Hematopoietic multipotent progenitor cell (in vitro differentiated cells): ENCODE measurements at regions not wholly inside any gene's neighbourhood (a gene's known extent, or its start where the extent isn't known, plus 50 kb on each side); places are given as distances from the start of the nearest gene placed in this dataset.
"Not testable (repeated sequence)": the region's sequence is repeated elsewhere in the genome, so short reads cannot be mapped to it uniquely, and the experiment has no call there.

Experiments used
- DNase-seq, 3 donors: peaks; one replicate each; pipeline ENCODE4 v3.0.0-alpha.2; 2011 to 2015; ENCODE audit warnings: low read depth in 2 of 3, low spot score in 2 of 3

DNA sequence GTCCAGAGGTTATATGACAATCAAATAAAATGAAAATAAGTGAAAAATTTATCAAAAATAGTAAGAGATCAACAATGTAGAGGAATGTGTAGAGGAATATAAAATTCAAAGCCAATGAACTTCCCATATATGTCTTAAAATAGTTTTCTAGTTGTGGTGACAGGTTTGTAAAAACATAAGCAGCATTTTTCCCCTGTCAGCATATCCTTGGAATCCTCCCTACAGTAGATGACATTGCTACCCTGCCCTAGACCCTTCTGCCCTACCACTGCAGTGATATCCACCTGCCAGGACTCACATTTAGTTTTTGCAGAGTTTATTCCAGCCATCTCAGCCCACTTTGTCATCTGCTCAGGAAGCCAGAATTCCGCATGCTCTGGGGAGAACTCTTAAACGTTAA, 842.0 kb downstream of the RPS29 start:
- no peak for DNase-seq

DNA sequence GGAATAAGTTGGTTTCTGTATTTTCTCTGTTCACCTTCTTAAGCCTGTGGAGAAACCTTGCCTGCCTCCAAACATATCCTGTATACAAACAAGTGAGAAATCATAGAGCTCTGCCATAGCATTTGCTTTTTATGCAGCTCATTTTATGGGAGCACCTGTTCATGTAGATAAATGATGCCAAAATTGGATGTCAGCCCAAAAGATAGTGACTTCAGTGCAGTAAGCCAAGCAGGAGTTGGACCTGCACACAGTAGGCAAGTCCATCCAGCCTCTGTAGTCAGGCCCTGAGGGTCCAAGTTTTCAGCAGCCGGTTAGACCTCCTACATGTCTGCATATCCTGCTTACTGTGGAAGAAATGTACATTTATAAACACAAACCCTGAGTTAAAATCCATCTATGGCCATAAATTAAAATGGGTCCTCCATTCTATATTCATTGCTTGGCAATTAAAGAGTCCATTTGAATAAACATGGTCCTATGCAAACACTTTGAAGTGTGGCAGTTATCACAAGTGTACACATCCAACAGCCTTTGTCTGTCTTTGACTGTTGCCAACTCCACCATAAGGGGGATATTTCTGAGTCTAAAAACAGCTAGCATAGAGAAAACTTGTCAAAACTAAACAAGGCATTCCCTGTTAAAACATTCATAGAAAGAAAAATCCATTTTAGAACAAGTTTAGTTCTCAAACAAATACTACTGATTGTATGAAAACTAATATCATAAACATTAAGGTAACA, 847.8 kb downstream of the RPS29 start:
- no peak for DNase-seq

DNA sequence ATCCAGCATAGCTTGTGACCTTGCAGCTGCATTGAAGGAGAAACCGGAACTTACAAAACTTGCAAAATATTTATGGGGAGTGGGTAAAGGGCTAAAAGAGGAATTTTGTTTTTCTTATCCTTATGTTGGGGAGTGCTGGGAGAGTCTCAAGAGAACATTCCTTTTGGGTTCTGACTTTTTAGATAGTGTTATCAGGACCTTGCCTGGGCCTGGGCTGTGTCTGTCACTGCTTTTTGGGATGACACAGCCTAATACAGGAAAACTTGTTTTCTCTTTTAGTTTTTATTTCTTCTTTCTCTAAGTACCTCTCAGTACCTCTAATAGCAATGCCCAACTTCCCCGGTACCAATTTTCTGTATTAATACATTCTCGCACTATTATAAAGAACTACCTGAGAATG, 850.6 kb downstream of the RPS29 start:
- no peak for DNase-seq

DNA sequence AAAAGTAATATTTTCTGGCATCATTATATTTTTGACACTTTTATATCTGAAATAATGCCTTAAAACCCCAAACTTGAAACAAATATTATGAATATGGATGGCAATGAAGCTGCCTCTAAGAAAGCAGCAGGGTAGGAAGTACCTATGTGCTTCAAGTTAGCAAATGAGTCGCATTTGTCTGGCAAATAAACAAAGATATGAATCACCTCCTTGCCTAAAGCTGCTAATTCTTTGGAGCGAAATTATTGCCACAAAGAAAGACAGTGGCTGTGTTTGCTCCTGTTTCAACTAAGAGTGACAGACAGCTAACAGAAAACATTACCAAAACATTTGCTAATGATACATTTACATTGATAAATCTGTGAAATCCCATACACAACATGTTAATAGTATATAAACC, 854.9 kb downstream of the RPS29 start:
- no peak for DNase-seq

DNA sequence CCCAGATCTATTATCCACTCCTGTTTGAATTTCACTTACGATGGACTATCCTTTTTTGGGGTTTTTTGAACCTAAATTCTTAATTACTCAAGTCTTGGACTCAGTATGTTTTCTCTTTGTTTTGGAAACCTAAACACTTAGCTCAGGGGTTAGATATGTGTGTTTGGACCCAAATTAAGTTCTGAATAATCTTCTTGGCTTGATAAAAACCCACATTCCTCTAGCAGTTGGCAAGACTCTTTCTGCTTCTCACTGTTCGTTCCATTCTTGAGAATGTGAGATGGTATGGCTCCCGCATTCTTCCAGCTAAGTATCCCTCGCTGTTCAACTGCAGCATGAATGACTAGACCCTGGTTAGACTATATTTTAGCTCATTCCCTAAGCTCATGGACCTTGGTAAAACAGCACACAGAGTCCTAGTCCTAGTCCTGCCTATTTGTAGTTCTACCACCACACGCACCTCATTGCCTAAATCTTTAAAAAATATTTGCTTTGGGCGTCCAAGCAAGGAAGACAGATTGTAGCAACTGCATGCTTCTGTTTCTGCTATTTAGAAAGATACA, 860.0 kb downstream of the RPS29 start:
- no peak for DNase-seq

DNA sequence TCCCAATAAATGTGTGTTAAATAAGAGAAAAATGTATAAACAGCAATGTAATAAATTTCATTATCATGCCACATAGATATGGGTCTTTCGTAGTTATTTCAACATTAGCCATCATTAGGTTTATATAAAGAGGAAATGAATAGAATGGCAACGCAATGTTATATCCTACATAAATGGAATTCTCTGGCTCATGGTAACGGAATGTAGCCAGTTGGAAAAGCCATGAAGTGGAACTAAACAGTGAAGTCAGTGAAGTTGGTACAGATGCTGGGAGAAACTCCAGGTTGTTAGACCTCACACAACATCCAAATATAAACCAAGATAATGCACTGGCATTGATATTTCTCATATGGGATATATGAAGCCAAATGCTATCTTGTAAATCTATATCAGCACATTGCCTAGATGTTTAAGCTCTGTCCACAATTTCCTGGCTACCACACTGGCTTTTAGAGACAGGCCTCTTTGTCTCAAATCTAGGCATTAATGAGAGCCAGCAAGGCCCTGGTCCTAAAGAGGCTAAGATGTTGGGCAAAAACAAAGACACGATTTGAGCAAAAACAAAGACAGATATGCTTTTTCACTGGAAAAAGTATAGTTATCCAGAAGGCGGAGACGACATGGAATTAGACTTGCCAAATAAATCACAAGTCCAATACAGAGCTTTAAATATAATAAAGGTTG, 861.0 kb downstream of the RPS29 start:
- no peak for DNase-seq

DNA sequence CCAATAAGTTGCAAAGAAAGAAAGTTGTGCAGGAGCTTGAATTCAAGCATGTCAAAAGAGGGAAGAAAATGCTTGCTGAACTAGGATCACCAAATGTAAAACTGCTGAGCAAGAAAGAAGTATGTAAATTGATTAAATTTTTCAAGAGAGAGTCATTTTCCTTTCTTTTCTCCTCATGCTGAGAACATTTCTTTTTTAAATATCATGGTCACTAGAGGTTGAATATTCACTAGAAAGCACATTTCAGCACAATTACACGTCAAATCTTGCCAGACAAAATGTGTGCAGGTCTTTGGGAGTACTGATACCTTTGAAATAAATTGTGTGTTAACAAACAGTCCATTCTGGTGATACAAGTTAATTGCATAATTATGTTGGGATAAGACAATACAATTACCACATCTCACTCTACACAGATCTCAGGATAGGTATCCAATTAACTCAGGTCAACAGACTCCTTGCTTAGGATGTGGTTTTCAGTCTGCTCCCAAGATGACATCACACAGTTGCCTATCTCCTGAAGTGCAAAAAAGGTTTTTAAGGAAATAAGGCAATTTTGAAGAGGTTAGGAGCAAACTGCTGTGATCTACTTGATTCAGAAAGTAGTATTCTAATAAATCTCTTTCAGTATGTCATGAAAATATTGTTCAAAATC, 862.2 kb downstream of the RPS29 start:
- no peak for DNase-seq

DNA sequence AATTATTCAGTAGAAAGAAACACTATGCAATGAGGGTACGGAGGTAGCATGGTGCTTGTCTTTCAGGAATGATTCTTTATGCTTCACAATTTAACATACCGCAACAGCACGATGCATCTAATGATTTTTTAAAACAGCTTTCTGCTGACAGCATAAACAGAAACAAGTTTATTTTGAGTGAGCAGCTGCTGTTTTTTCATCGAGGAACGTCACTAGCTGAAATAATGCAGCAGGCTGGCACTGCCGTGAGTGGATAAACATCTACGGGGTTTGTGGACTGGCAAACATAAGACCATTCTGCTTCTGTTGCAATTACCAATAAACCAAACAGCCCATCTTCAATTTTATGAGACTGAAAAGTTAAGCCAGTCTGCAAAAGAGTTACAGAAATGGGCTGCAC, 871.8 kb downstream of the RPS29 start:
- DNase-seq, result no peak

DNA sequence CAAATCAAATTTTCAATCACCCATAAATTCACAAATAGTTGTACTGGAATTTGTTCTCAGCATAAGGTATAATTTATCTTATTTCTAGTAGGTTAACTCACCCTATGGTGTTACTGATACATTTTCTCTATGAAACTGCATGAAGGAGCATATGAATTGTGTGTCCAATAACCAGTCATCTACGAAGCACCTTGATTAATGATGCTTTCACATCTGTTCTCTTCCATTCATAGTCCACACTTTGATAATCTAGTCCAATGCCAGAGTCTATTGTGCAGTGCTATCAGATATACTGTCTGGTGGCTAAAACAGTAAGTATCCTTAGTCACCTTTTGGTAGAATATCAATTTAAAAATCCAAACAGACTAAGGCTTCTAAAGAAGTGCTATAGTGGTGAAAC, 876.0 kb downstream of the RPS29 start:
- no peak for DNase-seq

DNA sequence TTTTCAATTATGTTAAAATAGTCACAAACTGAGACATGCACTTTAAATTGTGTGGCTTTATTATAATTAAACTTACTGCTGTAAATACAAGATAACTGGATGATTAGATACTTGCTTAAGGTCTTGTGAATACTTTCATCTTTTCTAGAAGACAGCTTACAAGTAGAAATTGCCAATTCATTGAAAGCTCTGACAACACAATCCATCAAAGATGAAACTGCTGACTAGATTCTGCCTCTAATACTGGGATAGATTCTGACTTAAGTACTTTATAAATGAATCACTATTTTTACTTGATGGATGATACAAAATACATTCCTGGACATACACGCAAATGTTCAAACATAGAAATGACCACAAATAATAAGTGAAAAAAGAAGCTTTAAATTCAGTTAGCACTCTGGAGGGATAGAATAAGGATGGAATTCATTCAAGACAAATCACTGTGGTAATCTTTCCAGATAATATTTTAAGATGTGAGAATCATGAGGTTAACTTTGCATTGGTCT, 876.8 kb downstream of the RPS29 start:
- no peak for DNase-seq

DNA sequence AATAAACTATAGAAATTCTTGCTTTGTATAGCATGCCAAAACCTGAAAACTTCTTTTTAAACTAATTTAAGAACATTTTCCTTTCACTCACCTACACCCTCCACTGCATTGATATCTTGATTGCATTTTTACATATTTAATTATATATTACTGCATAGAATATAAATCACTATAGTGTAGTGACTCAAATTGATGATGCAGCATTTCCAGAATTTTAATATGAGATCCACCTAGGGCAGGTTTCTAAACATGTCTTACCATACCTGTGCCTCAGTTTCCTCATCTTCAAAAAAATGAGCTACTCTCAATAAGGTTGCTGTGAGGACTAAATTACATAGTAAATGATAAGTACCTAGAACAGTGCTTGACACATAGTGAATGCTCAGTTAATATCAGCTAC, 881.5 kb downstream of the RPS29 start:
- DNase-seq, result no peak

DNA sequence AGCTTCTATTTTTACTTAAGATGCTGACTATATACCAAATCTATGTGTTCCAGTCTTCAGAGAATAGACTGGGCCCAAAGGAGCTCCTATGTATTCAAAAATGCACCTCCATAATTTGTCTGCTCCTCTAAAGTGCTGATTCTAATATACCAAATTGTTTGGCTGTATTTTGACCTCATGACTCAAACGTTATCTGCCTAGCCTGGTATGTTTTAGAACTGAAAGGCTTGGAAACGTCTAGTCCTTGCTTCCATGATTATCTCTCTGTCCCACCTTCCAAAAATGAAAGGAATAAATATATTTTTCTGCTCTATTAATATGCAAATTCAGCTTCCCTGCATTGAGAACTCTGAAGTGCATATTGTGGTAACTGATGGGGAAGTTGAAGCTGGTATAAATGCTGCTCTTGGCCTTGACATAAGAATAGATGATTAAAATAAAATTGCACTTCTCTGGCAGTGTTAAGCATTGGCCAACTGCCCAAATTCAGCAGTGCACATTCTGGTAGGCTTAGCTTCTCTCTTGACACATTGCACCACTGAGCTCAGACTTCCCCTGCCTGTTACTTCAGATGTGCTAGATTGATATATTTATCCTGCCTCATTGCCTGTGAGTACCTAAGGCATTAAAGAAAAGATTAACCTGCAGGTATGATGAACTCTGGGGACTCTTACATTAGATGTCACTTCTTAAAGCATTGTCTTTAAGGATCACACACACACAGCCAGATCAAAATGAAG, 882.3 kb downstream of the RPS29 start:
- no peak for DNase-seq

DNA sequence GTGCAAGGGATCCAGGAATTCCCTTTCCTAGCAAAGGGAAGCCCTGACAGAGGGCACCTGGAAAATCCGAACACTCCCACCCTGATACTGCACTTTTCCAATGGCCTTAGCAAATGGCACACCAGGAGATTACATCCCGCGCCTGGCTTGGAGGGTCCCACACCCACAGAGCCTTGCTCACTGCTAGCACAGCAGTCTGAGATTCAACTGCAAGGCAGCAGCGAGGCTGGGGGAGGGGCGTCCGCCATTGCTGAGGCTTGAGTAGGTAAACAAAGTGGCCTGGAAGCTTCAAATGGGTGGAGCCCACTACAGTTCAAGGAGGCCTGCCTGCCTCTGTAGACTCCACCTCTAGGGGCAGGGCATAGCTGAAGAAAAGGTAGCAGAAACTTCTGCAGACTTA, 888.8 kb downstream of the RPS29 start:
- not testable (repeated sequence) for DNase-seq

DNA sequence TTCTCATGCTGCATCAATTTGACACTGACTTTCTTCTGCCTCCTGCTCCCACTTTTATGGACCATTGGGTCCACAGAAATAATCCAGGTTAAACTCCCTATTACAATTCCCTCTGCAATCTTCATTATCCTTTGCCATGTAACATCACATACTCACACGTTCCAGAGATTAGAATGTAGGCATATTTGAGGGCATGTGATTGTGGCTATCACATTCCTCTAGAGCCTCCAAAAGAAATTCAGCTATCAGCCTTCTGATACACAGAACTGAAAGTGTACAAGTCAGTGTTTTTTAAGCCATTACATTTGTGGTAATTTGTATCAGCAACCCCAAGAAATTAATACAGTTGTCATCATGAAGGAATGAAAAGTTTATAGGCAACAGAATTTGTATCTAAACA, 892.4 kb downstream of the RPS29 start:
- DNase-seq, result no peak

DNA sequence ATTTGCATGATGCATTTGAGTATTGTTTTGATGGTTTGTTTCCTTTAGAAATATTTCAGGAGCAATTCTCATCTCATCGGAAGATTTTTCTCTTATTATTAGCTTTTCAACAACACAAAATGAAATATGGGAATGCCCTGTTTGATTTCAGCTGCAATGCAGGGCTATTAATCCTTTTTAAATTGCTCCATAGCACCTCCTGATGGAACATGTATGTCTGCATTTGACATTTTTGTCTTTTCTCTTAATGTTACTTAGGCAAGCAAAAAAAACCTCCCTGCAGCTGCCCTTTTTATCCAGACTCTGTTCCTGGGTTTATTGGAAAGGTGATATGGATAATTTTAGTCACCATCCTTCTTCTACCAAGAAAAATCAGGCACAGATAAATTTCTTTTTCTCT, 895.8 kb downstream of the RPS29 start:
- DNase-seq, result no peak

DNA sequence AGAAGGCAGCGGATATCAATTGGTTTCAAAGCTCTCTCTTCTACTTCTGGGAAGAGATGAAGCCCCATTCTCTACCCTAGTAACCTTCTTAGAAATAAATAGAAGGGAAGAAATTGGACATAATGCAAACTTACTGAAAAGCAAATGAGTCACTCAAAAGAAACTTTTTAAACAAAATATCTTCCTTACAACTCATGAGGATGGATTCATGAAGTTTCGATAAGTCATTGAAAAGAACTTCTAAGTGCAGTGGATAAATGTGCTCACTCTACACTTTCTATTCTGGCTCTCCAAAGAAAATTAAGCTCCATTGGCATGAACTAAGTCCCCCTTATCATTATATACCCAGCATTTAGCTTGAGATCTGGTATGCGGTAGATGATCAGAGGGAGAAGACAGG, 899.5 kb downstream of the RPS29 start:
- no peak for DNase-seq

DNA sequence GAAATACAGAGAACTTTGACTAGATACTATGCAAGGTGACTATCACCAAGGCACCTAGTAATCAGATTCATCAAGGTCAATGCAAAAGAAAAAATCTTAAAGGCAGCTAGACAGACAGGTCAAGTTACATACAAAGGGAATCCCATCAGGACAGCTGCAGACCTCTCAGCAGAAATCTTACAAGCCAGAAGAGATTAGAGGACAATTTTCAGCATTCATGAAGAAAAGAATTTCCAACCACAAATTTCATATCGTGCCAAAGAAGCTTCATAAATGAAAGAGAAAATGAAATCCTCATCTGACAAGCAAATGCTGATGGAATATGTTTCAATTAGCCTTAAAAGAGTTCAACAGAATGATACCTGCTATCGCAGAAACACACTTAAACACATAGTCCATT, 913.7 kb downstream of the RPS29 start:
- no peak for DNase-seq

DNA sequence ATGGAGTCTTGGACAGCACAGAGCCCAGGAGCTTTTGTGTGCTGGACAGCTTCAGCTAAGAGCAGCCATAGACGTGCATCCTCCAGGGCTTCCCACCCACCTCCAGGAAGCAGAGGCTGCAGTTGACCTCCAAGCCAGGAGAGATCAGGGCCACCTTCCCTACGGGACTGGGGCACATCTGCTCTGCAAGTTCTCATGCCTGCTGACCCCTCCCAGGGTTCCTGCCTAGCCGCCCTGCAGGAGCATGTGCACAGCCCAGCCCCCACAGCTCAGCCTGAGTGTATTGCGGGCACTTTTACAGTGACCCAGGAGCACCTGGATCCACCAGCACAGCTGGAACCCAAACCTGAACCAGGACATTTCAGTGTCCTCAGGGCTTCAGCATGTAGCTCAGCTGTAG, 915.2 kb downstream of the RPS29 start:
- DNase-seq, result no peak

DNA sequence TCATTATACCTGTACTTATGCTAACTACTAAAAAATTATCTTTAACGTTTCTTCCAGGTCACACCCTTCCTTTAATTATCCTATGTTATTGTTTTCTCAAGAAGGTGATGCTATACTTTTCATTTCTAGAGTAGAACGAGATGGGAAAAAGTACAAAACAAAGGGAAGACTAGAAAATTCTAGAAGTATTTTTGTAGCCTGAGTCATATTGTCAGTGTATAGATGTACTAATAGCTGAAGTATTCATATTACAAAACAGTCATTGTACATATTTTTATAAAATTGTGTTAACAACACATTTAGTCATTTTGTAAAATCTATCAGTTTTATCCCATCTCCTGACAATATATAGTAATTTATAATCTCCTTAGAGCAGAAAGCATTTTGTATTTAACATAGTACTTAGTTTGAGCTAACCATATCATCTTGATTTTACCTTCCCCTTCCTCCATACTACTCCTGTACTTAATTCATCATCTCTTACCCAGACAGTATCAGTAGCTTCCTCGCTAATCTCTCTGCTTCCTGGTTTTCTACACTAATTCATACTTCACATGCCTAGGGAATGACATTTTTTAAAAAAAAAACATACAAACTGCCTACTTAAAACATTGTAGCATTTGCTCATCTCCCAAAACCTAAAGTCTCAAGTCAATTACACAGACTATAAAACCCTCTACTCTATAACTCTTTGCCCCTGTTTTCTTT, 920.9 kb downstream of the RPS29 start:
- DNase-seq, result no peak

DNA sequence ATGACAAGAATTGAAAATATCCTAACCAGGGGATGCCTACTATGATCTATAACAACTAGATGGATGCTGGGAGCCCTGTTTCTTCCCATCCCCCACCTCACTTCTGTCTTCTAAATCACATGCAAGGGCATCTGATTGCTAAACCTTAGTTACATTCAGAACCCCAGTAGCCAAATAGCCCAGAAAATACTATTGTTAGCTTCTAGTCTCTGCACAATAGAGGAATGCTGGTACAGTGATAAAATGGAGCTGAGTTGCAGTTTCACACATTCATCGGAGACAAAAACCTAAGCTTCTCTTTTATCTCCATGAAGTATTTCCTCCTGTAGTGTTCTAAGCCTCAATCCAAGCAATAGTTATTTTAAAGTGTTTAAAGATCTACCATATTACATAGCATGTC, 942.9 kb downstream of the RPS29 start:
- DNase-seq, result no peak
